ENCODE measurements at regions not wholly inside any gene's neighbourhood (a gene's known extent, or its start where the extent isn't known, plus 50 kb on each side); places are given as distances from the start of the nearest gene placed in this dataset.

GRCh38 chr5:119741691-119742090 is 112.3 kb downstream of the FAM170A start:
- no peak for DNase-seq (ENCODE audit: low read depth)
- TF ChIP-seq CTCF (conservative IDR thresholded peaks at IDR 0.05; ENCODE audit: low read depth, low read length): no peak

GRCh38 chr5:119742311-119742710 is 113.0 kb downstream of the FAM170A start:
- DNase-seq (ENCODE audit: low read depth): no peak
- no peak for TF ChIP-seq CTCF (conservative IDR thresholded peaks at IDR 0.05; ENCODE audit: low read depth, low read length)
- no peak overlapping the region for H3K4me3 ChIP-seq (ENCODE audit: low read depth, low read length)

More at GRCh38 chr5:119741691-119742090, 112.3 kb downstream of the FAM170A start:
- H3K4me3 ChIP-seq (ENCODE audit: low read depth, low read length): no peak overlapping the region

GRCh38 chr5:119743927-119744326 is 114.6 kb downstream of the FAM170A start:
- H3K4me3 ChIP-seq (ENCODE audit: low read depth, low read length): no peak overlapping the region
- DNase-seq (ENCODE audit: low read depth): peak; percentile 69
- TF ChIP-seq CTCF (conservative IDR thresholded peaks at IDR 0.05; ENCODE audit: low read depth, low read length): peak; percentile 51

- no peak overlapping the region for H3K4me3 ChIP-seq (ENCODE audit: low read depth, low read length)
- TF ChIP-seq CTCF (conservative IDR thresholded peaks at IDR 0.05; ENCODE audit: low read depth, low read length): no peak
- DNase-seq (ENCODE audit: low read depth): no peak
Observed at GRCh38 chr5:119745976-119746375, 116.6 kb downstream of the FAM170A start.

- DNase-seq (ENCODE audit: low read depth): no peak
- TF ChIP-seq CTCF (conservative IDR thresholded peaks at IDR 0.05; ENCODE audit: low read depth, low read length): no peak
- no peak overlapping the region for H3K4me3 ChIP-seq (ENCODE audit: low read depth, low read length)
Observed at GRCh38 chr5:119746984-119747383, 117.6 kb downstream of the FAM170A start.

GRCh38 chr5:119750887-119751733 is 121.8 kb downstream of the FAM170A start:
- H3K4me3 ChIP-seq (ENCODE audit: low read depth, low read length): no peak overlapping the region
- DNase-seq (ENCODE audit: low read depth): no peak
- no peak for TF ChIP-seq CTCF (conservative IDR thresholded peaks at IDR 0.05; ENCODE audit: low read depth, low read length)

- no peak for TF ChIP-seq CTCF (conservative IDR thresholded peaks at IDR 0.05; ENCODE audit: low read depth, low read length)
- DNase-seq (ENCODE audit: low read depth): no peak
- H3K4me3 ChIP-seq (ENCODE audit: low read depth, low read length): no peak overlapping the region
Observed at GRCh38 chr5:119751734-119752094, 122.4 kb downstream of the FAM170A start.
